ENCODE measurements at regions not wholly inside any gene's neighbourhood (a gene's known extent, or its start where the extent isn't known, plus 50 kb on each side); places are given as distances from the start of the nearest gene placed in this dataset.

DNA sequence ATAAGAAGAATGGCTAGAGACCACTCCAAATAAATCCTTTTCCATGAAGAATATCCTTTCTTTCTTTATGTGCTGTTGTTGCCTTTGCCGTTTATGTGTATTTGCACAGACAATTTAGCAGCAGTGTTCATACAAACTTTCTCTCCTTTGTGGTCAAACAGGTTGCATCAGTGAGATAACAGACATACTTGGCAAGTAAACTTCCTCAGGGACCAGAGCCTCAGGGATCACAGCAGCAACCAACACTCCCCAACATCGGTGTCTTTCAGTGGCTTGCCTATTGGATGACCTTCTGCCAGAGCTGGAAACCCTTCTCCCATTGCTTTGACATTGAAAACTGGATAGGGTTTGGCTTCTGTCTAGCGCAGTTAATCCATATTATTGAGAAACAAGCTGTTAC is 252.2 kb downstream of the BTG1 start:
- no peaks in the 10 kb centered on the region for H3K9me3 Mint-ChIP-seq (ENCODE audit: unreplicated experiment)
- no peak for DNase-seq (ENCODE audit: low read depth)
- H3K27ac Mint-ChIP-seq (ENCODE audit: unreplicated experiment) = no peak overlapping the region
- no peaks in the 10 kb centered on the region for H3K36me3 ChIP-seq (ENCODE audit: insufficient read depth, low read length)
- no peak overlapping the region for H3K9ac ChIP-seq (ENCODE audit: low read length)
- H3K79me2 ChIP-seq (ENCODE audit: insufficient read depth, low read length) = no peaks in the 10 kb centered on the region
- H3K4me1 Mint-ChIP-seq (ENCODE audit: low read depth, unreplicated experiment) = no peaks in the 10 kb centered on the region
- H3K4me2 ChIP-seq (ENCODE audit: low read length) = no peak overlapping the region
- no peak overlapping the region for H3K27ac ChIP-seq (ENCODE audit: low read depth, low read length)
- TF ChIP-seq, protein P1, sequence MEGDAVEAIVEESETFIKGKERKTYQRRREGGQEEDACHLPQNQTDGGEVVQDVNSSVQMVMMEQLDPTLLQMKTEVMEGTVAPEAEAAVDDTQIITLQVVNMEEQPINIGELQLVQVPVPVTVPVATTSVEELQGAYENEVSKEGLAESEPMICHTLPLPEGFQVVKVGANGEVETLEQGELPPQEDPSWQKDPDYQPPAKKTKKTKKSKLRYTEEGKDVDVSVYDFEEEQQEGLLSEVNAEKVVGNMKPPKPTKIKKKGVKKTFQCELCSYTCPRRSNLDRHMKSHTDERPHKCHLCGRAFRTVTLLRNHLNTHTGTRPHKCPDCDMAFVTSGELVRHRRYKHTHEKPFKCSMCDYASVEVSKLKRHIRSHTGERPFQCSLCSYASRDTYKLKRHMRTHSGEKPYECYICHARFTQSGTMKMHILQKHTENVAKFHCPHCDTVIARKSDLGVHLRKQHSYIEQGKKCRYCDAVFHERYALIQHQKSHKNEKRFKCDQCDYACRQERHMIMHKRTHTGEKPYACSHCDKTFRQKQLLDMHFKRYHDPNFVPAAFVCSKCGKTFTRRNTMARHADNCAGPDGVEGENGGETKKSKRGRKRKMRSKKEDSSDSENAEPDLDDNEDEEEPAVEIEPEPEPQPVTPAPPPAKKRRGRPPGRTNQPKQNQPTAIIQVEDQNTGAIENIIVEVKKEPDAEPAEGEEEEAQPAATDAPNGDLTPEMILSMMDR (IDR thresholded peaks at IDR 0.05; ENCODE audit: insufficient read depth, low read depth, low read length) = no peak
- no peak for TF ChIP-seq EZH2 (IDR thresholded peaks at IDR 0.05; ENCODE audit: insufficient read depth, low read length)
- no peaks in the 10 kb centered on the region for H3K4me1 ChIP-seq (ENCODE audit: insufficient read depth, low read length)
- H4K20me1 ChIP-seq (ENCODE audit: insufficient read depth, low read length) = no peaks in the 10 kb centered on the region
- H3K36me3 Mint-ChIP-seq (ENCODE audit: low read depth, unreplicated experiment) = no peaks in the 10 kb centered on the region
- H3K27me3 ChIP-seq (ENCODE audit: insufficient read depth, low read length) = no peaks in the 10 kb centered on the region
- H3K4me3 Mint-ChIP-seq (ENCODE audit: unreplicated experiment) = no peak overlapping the region
- FAIRE-seq = no peak
- no peak overlapping the region for H2AFZ ChIP-seq (ENCODE audit: low read depth, low read length)
- no peaks in the 10 kb centered on the region for H3K27me3 Mint-ChIP-seq (ENCODE audit: low read depth, unreplicated experiment)
- H3K9me3 ChIP-seq (ENCODE audit: insufficient read depth, low read depth, low read length) = no peaks in the 10 kb centered on the region
- no peak overlapping the region for H3K4me3 ChIP-seq (ENCODE audit: insufficient read depth, low read depth, low read length)

DNA sequence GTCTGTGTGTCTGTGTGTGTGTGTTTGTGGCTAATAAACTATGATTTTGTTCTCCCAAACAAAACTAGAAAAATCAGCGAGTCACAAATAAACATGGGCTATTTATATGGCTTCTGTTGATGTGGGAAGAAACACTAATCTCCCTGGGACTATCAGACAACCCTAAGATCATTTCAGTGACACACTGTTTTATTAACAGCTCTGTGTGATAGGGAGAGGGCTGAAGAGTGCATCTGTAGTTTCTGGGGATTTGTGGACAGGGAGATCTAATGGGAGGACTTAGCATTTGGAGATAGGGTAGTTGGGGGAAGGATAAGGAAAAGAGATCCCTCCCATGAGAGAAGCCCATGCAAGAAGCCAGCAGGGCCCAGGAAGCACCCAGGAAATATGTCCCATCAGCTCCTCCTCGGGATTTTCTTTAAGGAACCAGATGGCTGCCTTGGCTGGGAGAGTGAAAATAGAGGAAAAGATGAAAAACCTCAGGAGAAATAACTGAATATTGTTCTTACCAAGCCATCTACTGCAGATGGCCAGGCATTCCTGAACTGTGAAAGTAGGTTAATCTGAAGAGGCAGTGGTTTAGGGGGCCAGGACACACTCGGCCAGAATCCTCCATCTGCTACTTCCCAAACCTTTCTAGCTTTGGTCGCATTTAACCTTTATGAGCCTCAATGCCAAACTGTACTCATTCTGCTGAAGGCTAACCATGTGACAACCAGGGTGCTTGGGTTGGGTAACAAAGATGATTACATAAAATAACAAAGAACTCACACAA is 253.4 kb downstream of the BTG1 start:
- Histone ChIP-seq H3K27me3 (ENCODE audit: insufficient read depth, low read length) (no peaks in the 10 kb centered on the region), H2AFZ (ENCODE audit: low read depth, low read length) (no peak overlapping the region), H3K4me3 (ENCODE audit: insufficient read depth, low read depth, low read length) (no peak overlapping the region), H3K36me3 (ENCODE audit: insufficient read depth, low read length) (no peaks in the 10 kb centered on the region), H3K4me2 (ENCODE audit: low read length) (no peak overlapping the region), H3K27ac (ENCODE audit: low read depth, low read length) (no peak overlapping the region), H4K20me1 (ENCODE audit: insufficient read depth, low read length) (no peaks in the 10 kb centered on the region), H3K9ac (ENCODE audit: low read length) (no peak overlapping the region), H3K4me1 (ENCODE audit: insufficient read depth, low read length) (no peaks in the 10 kb centered on the region), H3K79me2 (ENCODE audit: insufficient read depth, low read length) (no peaks in the 10 kb centered on the region), H3K9me3 (ENCODE audit: insufficient read depth, low read depth, low read length) (no peaks in the 10 kb centered on the region)
- H3K27ac Mint-ChIP-seq (ENCODE audit: unreplicated experiment) = no peak overlapping the region
- H3K36me3 Mint-ChIP-seq (ENCODE audit: low read depth, unreplicated experiment) = no peaks in the 10 kb centered on the region
- H3K4me3 Mint-ChIP-seq (ENCODE audit: unreplicated experiment) = no peak overlapping the region
- H3K9me3 Mint-ChIP-seq (ENCODE audit: unreplicated experiment) = no peaks in the 10 kb centered on the region
- DNase-seq (ENCODE audit: low read depth) (no peak), FAIRE-seq (peak; percentile 58)
- H3K27me3 Mint-ChIP-seq (ENCODE audit: low read depth, unreplicated experiment) = no peaks in the 10 kb centered on the region
- no peak for TF ChIP-seq EZH2 (IDR thresholded peaks at IDR 0.05; ENCODE audit: insufficient read depth, low read length)
- TF ChIP-seq, protein P1 (IDR thresholded peaks at IDR 0.05; ENCODE audit: insufficient read depth, low read depth, low read length) = no peak
- H3K4me1 Mint-ChIP-seq (ENCODE audit: low read depth, unreplicated experiment) = no peaks in the 10 kb centered on the region

DNA sequence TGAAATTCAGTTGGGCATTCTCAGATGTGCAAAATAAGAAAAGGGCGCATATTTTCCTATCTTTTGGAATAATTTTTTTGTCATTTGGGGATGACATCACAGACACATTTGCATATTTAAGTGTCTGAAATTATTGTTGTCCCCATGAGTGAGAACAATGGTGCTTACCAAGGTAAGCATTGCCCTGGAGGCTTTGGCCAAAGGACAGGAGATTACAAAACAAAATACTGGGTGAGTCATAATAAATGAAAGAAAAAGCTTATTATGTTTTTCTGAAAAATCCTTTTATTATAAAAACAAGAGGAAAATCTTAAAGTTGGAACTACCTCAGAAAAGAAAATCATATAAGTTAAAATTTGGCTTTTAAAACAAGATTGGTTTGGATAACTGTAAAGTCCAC is 254.9 kb downstream of the BTG1 start:
- no peaks in the 10 kb centered on the region for H3K79me2 ChIP-seq (ENCODE audit: insufficient read depth, low read length)
- H3K9ac ChIP-seq (ENCODE audit: low read length) = no peak overlapping the region
- H3K27ac ChIP-seq (ENCODE audit: low read depth, low read length) = no peak overlapping the region
- H3K9me3 Mint-ChIP-seq (ENCODE audit: unreplicated experiment) = no peaks in the 10 kb centered on the region
- DNase-seq (ENCODE audit: low read depth) (no peak), FAIRE-seq (no peak)
- no peaks in the 10 kb centered on the region for H3K27me3 Mint-ChIP-seq (ENCODE audit: low read depth, unreplicated experiment)
- no peak overlapping the region for H2AFZ ChIP-seq (ENCODE audit: low read depth, low read length)
- H3K4me1 Mint-ChIP-seq (ENCODE audit: low read depth, unreplicated experiment) = no peaks in the 10 kb centered on the region
- H3K4me2 ChIP-seq (ENCODE audit: low read length) = no peak overlapping the region
- no peaks in the 10 kb centered on the region for H3K27me3 ChIP-seq (ENCODE audit: insufficient read depth, low read length)
- no peak overlapping the region for H3K27ac Mint-ChIP-seq (ENCODE audit: unreplicated experiment)
- no peak overlapping the region for H3K4me3 Mint-ChIP-seq (ENCODE audit: unreplicated experiment)
- H3K9me3 ChIP-seq (ENCODE audit: insufficient read depth, low read depth, low read length) = no peaks in the 10 kb centered on the region
- no peak overlapping the region for H3K4me3 ChIP-seq (ENCODE audit: insufficient read depth, low read depth, low read length)
- H3K36me3 ChIP-seq (ENCODE audit: insufficient read depth, low read length) = no peaks in the 10 kb centered on the region
- no peaks in the 10 kb centered on the region for H3K36me3 Mint-ChIP-seq (ENCODE audit: low read depth, unreplicated experiment)
- H3K4me1 ChIP-seq (ENCODE audit: insufficient read depth, low read length) = no peaks in the 10 kb centered on the region
- TF ChIP-seq EZH2 (IDR thresholded peaks at IDR 0.05; ENCODE audit: insufficient read depth, low read length) = no peak
- TF ChIP-seq, protein P1 (IDR thresholded peaks at IDR 0.05; ENCODE audit: insufficient read depth, low read depth, low read length) = no peak
- no peaks in the 10 kb centered on the region for H4K20me1 ChIP-seq (ENCODE audit: insufficient read depth, low read length)
